Panc1 (cell line): ENCODE measurements at regions not wholly inside any gene's neighbourhood (a gene's known extent, or its start where the extent isn't known, plus 50 kb on each side); places are given as distances from the start of the nearest gene placed in this dataset.

Source experiments
- ATAC-seq: fragments of 200-7000 bp; cut with Tn5 transposase; 2 replicates; pipeline ENCODE4 v1.9.1; 2020; ENCODE audit warnings: mild to moderate bottlenecking, moderate library complexity
- BruUV-seq: library from RNA; stranded (reverse); fragments of 400-500 nt; replicated peaks from 2 replicates; lab custom pipeline; 2021; lab: Mats Ljungman, UMichigan
- CTCF ChIA-PET: fragments of 300-600 bp; sonication (Branson Sonifier 250); formaldehyde crosslinking; loops from one replicate; lab custom pipeline; 2022; ENCODE audit warnings: antibody characterized with exemption; lab: Charles Lee
- POLR2A ChIA-PET: fragments of 300-600 bp; sonication (Branson Sonifier 250); formaldehyde crosslinking; loops from one replicate; lab custom pipeline; 2022; ENCODE audit warnings: antibody characterized with exemption; lab: Charles Lee
- DNase-seq: peaks from one replicate; pipeline ENCODE4 v3.0.0-alpha.2; 2010; ENCODE audit warnings: low read depth, low spot score
- H3K27ac ChIP-seq: 2 replicates; pipeline ENCODE4 v1.5.1; 2011; ENCODE audit warnings: mild to moderate bottlenecking, low read length, inconsistent platforms
- H3K27me3 ChIP-seq: fragments of 200-500 bp; sonication (Bioruptor generic); 2 replicates; pipeline ENCODE4 v1.6.0; 2014; ENCODE audit warnings: low read length, inconsistent platforms; ENCODE audit not compliant: control insufficient read depth, insufficient read depth
- H3K36me3 ChIP-seq: fragments of 200-500 bp; sonication (Bioruptor generic); 2 replicates; pipeline ENCODE4 v1.5.1; 2014; ENCODE audit warnings: inconsistent platforms, mild to moderate bottlenecking, low read length, moderate library complexity; ENCODE audit not compliant: control insufficient read depth, insufficient read depth
- H3K4me1 ChIP-seq: 2 replicates; pipeline ENCODE4 v1.5.1; 2011; ENCODE audit warnings: inconsistent platforms, mild to moderate bottlenecking, low read length, moderate library complexity; ENCODE audit not compliant: control insufficient read depth, insufficient read depth
- H3K4me3 ChIP-seq, 2 experiments: 2 replicates each; pipeline ENCODE4 v1.5.1; 2011 to 2012; ENCODE audit warnings: low read depth in 2 of 2, low read length in 2 of 2, mild to moderate bottlenecking in 2 of 2, inconsistent platforms in 1 of 2, moderate library complexity in 1 of 2
- H3K9me3 ChIP-seq: fragments of 200-500 bp; sonication (Bioruptor generic); 2 replicates; pipeline ENCODE4 v1.5.1; 2014; ENCODE audit warnings: low read depth, mild to moderate bottlenecking, inconsistent platforms, low read length, moderate library complexity; ENCODE audit not compliant: control insufficient read depth, insufficient read depth
- POLR2AphosphoS5 ChIP-seq: IDR thresholded peaks from 2 replicates; pipeline ENCODE4 v1.6.1; 2012; ENCODE audit warnings: mild to moderate bottlenecking, low read depth, low read length, moderate library complexity
- SIN3A ChIP-seq: IDR thresholded peaks from 2 replicates; pipeline ENCODE4 v1.6.1; 2012; ENCODE audit warnings: low read depth, mild to moderate bottlenecking, low read length, moderate library complexity, borderline replicate concordance; ENCODE audit not compliant: insufficient read depth
- TCF7L2 ChIP-seq: IDR thresholded peaks from 2 replicates; pipeline ENCODE4 v1.6.1; 2011; ENCODE audit warnings: mild to moderate bottlenecking, low read depth, low read length, inconsistent platforms
- in situ Hi-C: cut with HindIII; loops from 2 replicates; pipeline ENCODE4 v1.10.0; 2016; ENCODE audit warnings: low sequenced_read_pairs, low pct_unique_long_range_greater_than_20kb
- intact Hi-C: fragments of 100-400 bp; cut with micrococcal nuclease; formaldehyde crosslinking; loops from one replicate; pipeline ENCODE4 v1.10.0; 2022; ENCODE audit not compliant: unreplicated experiment
- TF ChIP-seq, protein P1 (sequence below): fragments of 450-650 bp; IDR thresholded peaks from 2 replicates; pipeline ENCODE4 v1.5.1; 2017; ENCODE audit warnings: mild to moderate bottlenecking
- TF ChIP-seq, protein P2 (sequence below), 2 experiments: IDR thresholded peaks; 2 replicates each; pipeline ENCODE4 v1.6.1; 2011 to 2012; ENCODE audit warnings: low read depth in 2 of 2, control low read depth in 1 of 2, low read length in 1 of 2, mild to moderate bottlenecking in 1 of 2, moderate library complexity in 1 of 2; ENCODE audit not compliant: insufficient read depth in 1 of 2

DNA sequence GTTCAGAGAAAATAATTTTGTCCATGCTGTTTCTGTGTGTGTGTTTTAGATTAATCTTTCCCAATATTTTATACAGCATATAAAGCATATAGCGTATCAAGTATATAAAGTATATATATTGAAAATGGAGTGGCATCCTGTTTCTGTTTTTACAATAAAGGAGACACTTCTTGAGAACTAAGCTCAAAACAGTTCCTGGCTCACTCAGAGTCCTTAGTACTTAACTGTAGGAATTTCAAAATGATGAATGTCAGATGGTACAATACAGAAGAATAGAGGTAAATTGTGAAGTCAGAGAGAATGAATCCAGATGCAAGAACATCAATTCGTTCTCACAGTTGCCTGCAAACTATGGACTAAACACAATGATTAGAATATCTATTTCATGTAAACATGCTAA lies 68.7 kb upstream of the TAS2R1 start:
- in situ Hi-C loops (no loop called here), intact Hi-C loops (no loop called here)
- TF ChIP-seq, protein P1, sequence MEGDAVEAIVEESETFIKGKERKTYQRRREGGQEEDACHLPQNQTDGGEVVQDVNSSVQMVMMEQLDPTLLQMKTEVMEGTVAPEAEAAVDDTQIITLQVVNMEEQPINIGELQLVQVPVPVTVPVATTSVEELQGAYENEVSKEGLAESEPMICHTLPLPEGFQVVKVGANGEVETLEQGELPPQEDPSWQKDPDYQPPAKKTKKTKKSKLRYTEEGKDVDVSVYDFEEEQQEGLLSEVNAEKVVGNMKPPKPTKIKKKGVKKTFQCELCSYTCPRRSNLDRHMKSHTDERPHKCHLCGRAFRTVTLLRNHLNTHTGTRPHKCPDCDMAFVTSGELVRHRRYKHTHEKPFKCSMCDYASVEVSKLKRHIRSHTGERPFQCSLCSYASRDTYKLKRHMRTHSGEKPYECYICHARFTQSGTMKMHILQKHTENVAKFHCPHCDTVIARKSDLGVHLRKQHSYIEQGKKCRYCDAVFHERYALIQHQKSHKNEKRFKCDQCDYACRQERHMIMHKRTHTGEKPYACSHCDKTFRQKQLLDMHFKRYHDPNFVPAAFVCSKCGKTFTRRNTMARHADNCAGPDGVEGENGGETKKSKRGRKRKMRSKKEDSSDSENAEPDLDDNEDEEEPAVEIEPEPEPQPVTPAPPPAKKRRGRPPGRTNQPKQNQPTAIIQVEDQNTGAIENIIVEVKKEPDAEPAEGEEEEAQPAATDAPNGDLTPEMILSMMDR, result no peak
- TF ChIP-seq, protein P2, sequence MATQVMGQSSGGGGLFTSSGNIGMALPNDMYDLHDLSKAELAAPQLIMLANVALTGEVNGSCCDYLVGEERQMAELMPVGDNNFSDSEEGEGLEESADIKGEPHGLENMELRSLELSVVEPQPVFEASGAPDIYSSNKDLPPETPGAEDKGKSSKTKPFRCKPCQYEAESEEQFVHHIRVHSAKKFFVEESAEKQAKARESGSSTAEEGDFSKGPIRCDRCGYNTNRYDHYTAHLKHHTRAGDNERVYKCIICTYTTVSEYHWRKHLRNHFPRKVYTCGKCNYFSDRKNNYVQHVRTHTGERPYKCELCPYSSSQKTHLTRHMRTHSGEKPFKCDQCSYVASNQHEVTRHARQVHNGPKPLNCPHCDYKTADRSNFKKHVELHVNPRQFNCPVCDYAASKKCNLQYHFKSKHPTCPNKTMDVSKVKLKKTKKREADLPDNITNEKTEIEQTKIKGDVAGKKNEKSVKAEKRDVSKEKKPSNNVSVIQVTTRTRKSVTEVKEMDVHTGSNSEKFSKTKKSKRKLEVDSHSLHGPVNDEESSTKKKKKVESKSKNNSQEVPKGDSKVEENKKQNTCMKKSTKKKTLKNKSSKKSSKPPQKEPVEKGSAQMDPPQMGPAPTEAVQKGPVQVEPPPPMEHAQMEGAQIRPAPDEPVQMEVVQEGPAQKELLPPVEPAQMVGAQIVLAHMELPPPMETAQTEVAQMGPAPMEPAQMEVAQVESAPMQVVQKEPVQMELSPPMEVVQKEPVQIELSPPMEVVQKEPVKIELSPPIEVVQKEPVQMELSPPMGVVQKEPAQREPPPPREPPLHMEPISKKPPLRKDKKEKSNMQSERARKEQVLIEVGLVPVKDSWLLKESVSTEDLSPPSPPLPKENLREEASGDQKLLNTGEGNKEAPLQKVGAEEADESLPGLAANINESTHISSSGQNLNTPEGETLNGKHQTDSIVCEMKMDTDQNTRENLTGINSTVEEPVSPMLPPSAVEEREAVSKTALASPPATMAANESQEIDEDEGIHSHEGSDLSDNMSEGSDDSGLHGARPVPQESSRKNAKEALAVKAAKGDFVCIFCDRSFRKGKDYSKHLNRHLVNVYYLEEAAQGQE (IDR thresholded peaks at IDR 0.05; ENCODE audit: insufficient read depth in 1 of 2, low read depth in 2 of 2, low read length in 1 of 2), result no peak
- no peak for TF ChIP-seq SIN3A
- no peaks in the 10 kb centered on the region for H3K9me3 ChIP-seq
- no peak overlapping the region for H3K27ac ChIP-seq
- DNase-seq, result no peak
- CTCF ChIA-PET, result no interaction called here
- no peak overlapping the region for H3K4me3 ChIP-seq
- no peak for ATAC-seq
- no peaks in the 10 kb centered on the region for H3K27me3 ChIP-seq
- no peaks in the 10 kb centered on the region for H3K36me3 ChIP-seq
- H3K4me1 ChIP-seq, result no peaks in the 10 kb centered on the region
- POLR2A ChIA-PET, result no interaction called here
- BruUV-seq, result no TSS peak

DNA sequence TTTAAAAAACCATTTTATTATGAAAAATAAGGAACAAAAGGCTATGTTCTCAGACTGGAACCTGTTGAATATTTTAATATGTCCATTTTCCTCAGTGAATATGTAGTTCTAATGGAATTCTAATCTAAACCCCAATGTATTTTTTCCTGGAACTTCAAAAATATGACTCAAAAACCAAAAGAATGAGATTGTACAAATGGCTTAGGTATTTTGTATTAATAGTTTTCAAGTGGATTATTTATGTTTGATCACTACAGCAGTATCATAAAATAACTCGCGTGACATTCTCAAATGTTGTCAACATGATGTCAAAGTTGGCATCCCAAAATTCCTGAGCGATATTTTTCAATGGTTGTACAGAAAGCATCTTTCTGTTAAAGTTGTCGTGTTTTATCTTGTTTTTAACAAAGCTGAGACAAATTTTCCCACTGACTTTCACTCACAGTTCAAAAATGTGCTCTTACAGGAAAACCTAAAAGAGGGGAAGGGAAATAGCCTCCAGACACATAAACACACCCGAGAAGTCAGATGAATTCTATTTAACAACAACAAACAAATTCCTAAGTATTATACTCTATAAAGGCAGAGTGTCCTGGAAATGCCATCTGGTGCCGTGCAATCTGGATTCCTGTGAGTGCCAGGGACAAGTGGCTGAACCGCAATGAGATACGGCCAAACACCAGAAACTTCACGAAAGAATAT lies 68.1 kb upstream of the TAS2R1 start:
- Histone ChIP-seq H3K27ac (no peak overlapping the region), H3K4me3 (no peak overlapping the region), H3K36me3 (no peaks in the 10 kb centered on the region), H3K9me3 (no peaks in the 10 kb centered on the region), H3K4me1 (no peaks in the 10 kb centered on the region), H3K27me3 (no peaks in the 10 kb centered on the region)
- no peak for DNase-seq
- intact Hi-C loops, result no loop called here
- ChIA-PET CTCF (no interaction called here), POLR2A (no interaction called here)
- in situ Hi-C loops, result no loop called here
- TF ChIP-seq TCF7L2, result no peak
- TF ChIP-seq POLR2AphosphoS5, result no peak
- TF ChIP-seq SIN3A, result no peak
- TF ChIP-seq, protein P2 (IDR thresholded peaks at IDR 0.05; ENCODE audit: insufficient read depth in 1 of 2, low read depth in 2 of 2, low read length in 1 of 2), result no peak
- TF ChIP-seq, protein P1, result no peak
- no TSS peak for BruUV-seq
- no peak for ATAC-seq
